ENCODE measurements at regions not wholly inside any gene's neighbourhood (a gene's known extent, or its start where the extent isn't known, plus 50 kb on each side); places are given as distances from the start of the nearest gene placed in this dataset.

GRCh38 chr6:105992315-105992961 lies 93.7 kb upstream of the PRDM1 start (continued):
- TF ChIP-seq ZNF687 (CRISPR knock-in tag; IDR thresholded peaks at IDR 0.05) (peak; percentile 88), ZNF30 (CRISPR knock-in tag; IDR thresholded peaks at IDR 0.05) (peak; percentile 72; the same call in 1 of the 2 replicates), CEBPG (CRISPR knock-in tag; IDR thresholded peaks at IDR 0.05) (no peak), MXD3 (CRISPR knock-in tag; IDR thresholded peaks at IDR 0.05) (peak; percentile 52), TAF15 (IDR thresholded peaks at IDR 0.05; ENCODE audit: low read depth, low read length, poor library complexity, severe bottlenecking) (no peak), NCOA2 (CRISPR knock-in tag; IDR thresholded peaks at IDR 0.05) (no peak), XBP1 (CRISPR knock-in tag; IDR thresholded peaks at IDR 0.05) (no peak), ZNF224 (CRISPR knock-in tag; IDR thresholded peaks at IDR 0.05) (no peak), ZNF337 (CRISPR knock-in tag; IDR thresholded peaks at IDR 0.05; ENCODE audit: borderline replicate concordance, low read depth) (no peak), HDAC2 (CRISPR knock-in tag; IDR thresholded peaks at IDR 0.05) (no peak), ZNF530 (CRISPR knock-in tag; IDR thresholded peaks at IDR 0.05; ENCODE audit: low read depth) (no peak), ZNF510 (CRISPR knock-in tag; IDR thresholded peaks at IDR 0.05; ENCODE audit: low read depth) (no peak), CEBPB (IDR thresholded peaks at IDR 0.05; ENCODE audit: borderline replicate concordance, low read depth, low read length) (no peak)
- TF ChIP-seq, protein P1, sequence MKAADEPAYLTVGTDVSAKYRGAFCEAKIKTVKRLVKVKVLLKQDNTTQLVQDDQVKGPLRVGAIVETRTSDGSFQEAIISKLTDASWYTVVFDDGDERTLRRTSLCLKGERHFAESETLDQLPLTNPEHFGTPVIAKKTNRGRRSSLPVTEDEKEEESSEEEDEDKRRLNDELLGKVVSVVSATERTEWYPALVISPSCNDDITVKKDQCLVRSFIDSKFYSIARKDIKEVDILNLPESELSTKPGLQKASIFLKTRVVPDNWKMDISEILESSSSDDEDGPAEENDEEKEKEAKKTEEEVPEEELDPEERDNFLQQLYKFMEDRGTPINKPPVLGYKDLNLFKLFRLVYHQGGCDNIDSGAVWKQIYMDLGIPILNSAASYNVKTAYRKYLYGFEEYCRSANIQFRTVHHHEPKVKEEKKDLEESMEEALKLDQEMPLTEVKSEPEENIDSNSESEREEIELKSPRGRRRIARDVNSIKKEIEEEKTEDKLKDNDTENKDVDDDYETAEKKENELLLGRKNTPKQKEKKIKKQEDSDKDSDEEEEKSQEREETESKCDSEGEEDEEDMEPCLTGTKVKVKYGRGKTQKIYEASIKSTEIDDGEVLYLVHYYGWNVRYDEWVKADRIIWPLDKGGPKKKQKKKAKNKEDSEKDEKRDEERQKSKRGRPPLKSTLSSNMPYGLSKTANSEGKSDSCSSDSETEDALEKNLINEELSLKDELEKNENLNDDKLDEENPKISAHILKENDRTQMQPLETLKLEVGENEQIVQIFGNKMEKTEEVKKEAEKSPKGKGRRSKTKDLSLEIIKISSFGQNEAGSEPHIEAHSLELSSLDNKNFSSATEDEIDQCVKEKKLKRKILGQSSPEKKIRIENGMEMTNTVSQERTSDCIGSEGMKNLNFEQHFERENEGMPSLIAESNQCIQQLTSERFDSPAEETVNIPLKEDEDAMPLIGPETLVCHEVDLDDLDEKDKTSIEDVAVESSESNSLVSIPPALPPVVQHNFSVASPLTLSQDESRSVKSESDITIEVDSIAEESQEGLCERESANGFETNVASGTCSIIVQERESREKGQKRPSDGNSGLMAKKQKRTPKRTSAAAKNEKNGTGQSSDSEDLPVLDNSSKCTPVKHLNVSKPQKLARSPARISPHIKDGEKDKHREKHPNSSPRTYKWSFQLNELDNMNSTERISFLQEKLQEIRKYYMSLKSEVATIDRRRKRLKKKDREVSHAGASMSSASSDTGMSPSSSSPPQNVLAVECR (CRISPR knock-in tag; IDR thresholded peaks at IDR 0.05; ENCODE audit: borderline replicate concordance) = no peak
- TF ChIP-seq, protein P2, sequence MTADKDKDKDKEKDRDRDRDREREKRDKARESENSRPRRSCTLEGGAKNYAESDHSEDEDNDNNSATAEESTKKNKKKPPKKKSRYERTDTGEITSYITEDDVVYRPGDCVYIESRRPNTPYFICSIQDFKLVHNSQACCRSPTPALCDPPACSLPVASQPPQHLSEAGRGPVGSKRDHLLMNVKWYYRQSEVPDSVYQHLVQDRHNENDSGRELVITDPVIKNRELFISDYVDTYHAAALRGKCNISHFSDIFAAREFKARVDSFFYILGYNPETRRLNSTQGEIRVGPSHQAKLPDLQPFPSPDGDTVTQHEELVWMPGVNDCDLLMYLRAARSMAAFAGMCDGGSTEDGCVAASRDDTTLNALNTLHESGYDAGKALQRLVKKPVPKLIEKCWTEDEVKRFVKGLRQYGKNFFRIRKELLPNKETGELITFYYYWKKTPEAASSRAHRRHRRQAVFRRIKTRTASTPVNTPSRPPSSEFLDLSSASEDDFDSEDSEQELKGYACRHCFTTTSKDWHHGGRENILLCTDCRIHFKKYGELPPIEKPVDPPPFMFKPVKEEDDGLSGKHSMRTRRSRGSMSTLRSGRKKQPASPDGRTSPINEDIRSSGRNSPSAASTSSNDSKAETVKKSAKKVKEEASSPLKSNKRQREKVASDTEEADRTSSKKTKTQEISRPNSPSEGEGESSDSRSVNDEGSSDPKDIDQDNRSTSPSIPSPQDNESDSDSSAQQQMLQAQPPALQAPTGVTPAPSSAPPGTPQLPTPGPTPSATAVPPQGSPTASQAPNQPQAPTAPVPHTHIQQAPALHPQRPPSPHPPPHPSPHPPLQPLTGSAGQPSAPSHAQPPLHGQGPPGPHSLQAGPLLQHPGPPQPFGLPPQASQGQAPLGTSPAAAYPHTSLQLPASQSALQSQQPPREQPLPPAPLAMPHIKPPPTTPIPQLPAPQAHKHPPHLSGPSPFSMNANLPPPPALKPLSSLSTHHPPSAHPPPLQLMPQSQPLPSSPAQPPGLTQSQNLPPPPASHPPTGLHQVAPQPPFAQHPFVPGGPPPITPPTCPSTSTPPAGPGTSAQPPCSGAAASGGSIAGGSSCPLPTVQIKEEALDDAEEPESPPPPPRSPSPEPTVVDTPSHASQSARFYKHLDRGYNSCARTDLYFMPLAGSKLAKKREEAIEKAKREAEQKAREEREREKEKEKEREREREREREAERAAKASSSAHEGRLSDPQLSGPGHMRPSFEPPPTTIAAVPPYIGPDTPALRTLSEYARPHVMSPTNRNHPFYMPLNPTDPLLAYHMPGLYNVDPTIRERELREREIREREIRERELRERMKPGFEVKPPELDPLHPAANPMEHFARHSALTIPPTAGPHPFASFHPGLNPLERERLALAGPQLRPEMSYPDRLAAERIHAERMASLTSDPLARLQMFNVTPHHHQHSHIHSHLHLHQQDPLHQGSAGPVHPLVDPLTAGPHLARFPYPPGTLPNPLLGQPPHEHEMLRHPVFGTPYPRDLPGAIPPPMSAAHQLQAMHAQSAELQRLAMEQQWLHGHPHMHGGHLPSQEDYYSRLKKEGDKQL (CRISPR knock-in tag; IDR thresholded peaks at IDR 0.05; ENCODE audit: low read depth) = no peak
